PFSK-1 (cell line): ENCODE measurements at regions not wholly inside any gene's neighbourhood (a gene's known extent, or its start where the extent isn't known, plus 50 kb on each side); places are given as distances from the start of the nearest gene placed in this dataset.

Experiments used
- POLR2AphosphoS5 ChIP-seq: IDR thresholded peaks from 2 replicates; pipeline ENCODE4 v1.6.1; 2012; ENCODE audit warnings: low read depth, mild to moderate bottlenecking, control low read depth, low read length, moderate library complexity
- REST ChIP-seq, 2 experiments: IDR thresholded peaks; 2 replicates each; pipeline versions ENCODE4 v1.6.1 to v1.8.0; 2011 to 2012; ENCODE audit warnings: low read depth in 2 of 2, low read length in 2 of 2, control low read depth in 1 of 2, inconsistent platforms in 1 of 2, mild to moderate bottlenecking in 1 of 2, moderate library complexity in 1 of 2; ENCODE audit not compliant: insufficient read depth in 1 of 2
- TAF1 ChIP-seq: IDR thresholded peaks from 2 replicates; pipeline ENCODE4 v1.6.1; 2012; ENCODE audit warnings: low read length, control low read depth, borderline replicate concordance; ENCODE audit not compliant: insufficient read depth

- TF ChIP-seq TAF1 (no peak), POLR2AphosphoS5 (no peak), REST (IDR thresholded peaks at IDR 0.05; ENCODE audit: insufficient read depth in 1 of 2, low read depth in 2 of 2, low read length in 2 of 2) (no peak)
Measured at GRCh38 chr9:89879701-89880100, 274.9 kb downstream of the GADD45G start.
